Left ventricle myocardium inferior (tissue), 1 donor: ENCODE measurements at regions not wholly inside any gene's neighbourhood (a gene's known extent, or its start where the extent isn't known, plus 50 kb on each side); places are given as distances from the start of the nearest gene placed in this dataset.

ENCODE experiments used
- DNase-seq: peaks from one replicate; pipeline ENCODE4 v3.0.0-alpha.2; 2020
- H3K27ac ChIP-seq: fragments of 200-600 bp; replicated peaks from 2 replicates; pipeline ENCODE4 v1.8.0; 2021
- H3K27me3 ChIP-seq: fragments of 200-600 bp; 2 replicates; pipeline ENCODE4 v1.8.0; 2021; ENCODE audit warnings: low read depth
- H3K36me3 ChIP-seq: fragments of 200-600 bp; 2 replicates; pipeline ENCODE4 v1.8.0; 2021
- H3K4me1 ChIP-seq: fragments of 200-600 bp; 2 replicates; pipeline ENCODE4 v1.8.0; 2021
- H3K4me3 ChIP-seq: fragments of 200-600 bp; 2 replicates; pipeline ENCODE4 v1.8.0; 2021; ENCODE audit warnings: mild to moderate bottlenecking, moderate library complexity
- H3K9me3 ChIP-seq: fragments of 200-600 bp; replicated peaks from 2 replicates; pipeline ENCODE4 v1.8.0; 2021
- intact Hi-C: fragments of 100-400 bp; cut with micrococcal nuclease; formaldehyde crosslinking; loops from one replicate; pipeline ENCODE4 v1.11.0; 2022
- TF ChIP-seq, protein P1 (sequence below): fragments of 200-600 bp; IDR thresholded peaks from 2 replicates; pipeline ENCODE4 v1.8.0; 2021; ENCODE audit warnings: antibody characterized with exemption, mild to moderate bottlenecking, borderline replicate concordance
- donor health status: DM: no; HTN: yes; CAD: no; lungs with severe emphysema.

GRCh38 chr15:25065876-25066275 lies 111.1 kb downstream of the SNRPN start:
- Histone ChIP-seq H3K27ac (no peak overlapping the region), H3K4me1 (no peaks in the 10 kb centered on the region), H3K36me3 (peaks cover 100% of the 10 kb centered on the region), H3K27me3 (no peaks in the 10 kb centered on the region), H3K9me3 (peaks cover 100% of the 10 kb centered on the region), H3K4me3 (no peak overlapping the region)
- TF ChIP-seq, protein P1, sequence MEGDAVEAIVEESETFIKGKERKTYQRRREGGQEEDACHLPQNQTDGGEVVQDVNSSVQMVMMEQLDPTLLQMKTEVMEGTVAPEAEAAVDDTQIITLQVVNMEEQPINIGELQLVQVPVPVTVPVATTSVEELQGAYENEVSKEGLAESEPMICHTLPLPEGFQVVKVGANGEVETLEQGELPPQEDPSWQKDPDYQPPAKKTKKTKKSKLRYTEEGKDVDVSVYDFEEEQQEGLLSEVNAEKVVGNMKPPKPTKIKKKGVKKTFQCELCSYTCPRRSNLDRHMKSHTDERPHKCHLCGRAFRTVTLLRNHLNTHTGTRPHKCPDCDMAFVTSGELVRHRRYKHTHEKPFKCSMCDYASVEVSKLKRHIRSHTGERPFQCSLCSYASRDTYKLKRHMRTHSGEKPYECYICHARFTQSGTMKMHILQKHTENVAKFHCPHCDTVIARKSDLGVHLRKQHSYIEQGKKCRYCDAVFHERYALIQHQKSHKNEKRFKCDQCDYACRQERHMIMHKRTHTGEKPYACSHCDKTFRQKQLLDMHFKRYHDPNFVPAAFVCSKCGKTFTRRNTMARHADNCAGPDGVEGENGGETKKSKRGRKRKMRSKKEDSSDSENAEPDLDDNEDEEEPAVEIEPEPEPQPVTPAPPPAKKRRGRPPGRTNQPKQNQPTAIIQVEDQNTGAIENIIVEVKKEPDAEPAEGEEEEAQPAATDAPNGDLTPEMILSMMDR = no peak
- DNase-seq = no peak
- intact Hi-C loops = no loop called here

DNA sequence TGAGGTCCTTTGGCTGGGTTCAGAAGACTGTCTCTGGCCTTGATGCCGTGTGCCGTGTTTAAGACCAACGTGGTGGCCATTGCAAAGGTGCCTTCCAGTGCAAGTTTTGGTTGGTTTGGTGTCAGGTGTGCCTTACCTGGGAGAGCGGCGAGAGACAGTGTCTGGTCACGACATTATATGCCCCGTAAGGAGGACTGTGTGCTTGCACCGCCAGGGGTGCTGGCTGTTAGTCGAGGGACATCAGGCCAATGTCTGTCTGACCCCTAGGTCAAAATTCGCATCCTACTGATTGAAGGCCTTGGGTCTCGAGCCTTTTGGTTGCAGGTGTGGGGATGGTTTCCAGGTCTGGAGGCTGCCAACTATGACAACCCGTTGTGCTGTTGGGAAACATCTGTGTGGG lies 111.9 kb downstream of the SNRPN start:
- intact Hi-C loops = no loop called here
- Histone ChIP-seq H3K4me3 (no peak overlapping the region), H3K27ac (no peak overlapping the region), H3K4me1 (no peaks in the 10 kb centered on the region), H3K27me3 (no peaks in the 10 kb centered on the region), H3K9me3 (peaks cover 100% of the 10 kb centered on the region), H3K36me3 (peaks cover 100% of the 10 kb centered on the region)
- TF ChIP-seq, protein P1 = no peak
- DNase-seq = no peak

GRCh38 chr15:25067725-25068309 lies 113.0 kb downstream of the SNRPN start:
- H3K36me3 ChIP-seq = peaks cover 100% of the 10 kb centered on the region
- no peak overlapping the region for H3K4me3 ChIP-seq
- peaks cover 100% of the 10 kb centered on the region for H3K9me3 ChIP-seq
- TF ChIP-seq, protein P1 = no peak
- no peak for DNase-seq
- intact Hi-C loops = no loop called here
- no peaks in the 10 kb centered on the region for H3K27me3 ChIP-seq
- no peaks in the 10 kb centered on the region for H3K4me1 ChIP-seq
- no peak overlapping the region for H3K27ac ChIP-seq

- TF ChIP-seq, protein P1 = no peak
- DNase-seq = no peak
- Histone ChIP-seq H3K27me3 (no peaks in the 10 kb centered on the region), H3K4me1 (no peaks in the 10 kb centered on the region), H3K9me3 (peaks cover 100% of the 10 kb centered on the region), H3K27ac (no peak overlapping the region), H3K36me3 (peaks cover 100% of the 10 kb centered on the region), H3K4me3 (no peak overlapping the region)
- intact Hi-C loops = no loop called here
These were observed 113.9 kb downstream of the SNRPN start for GRCh38 chr15:25068696-25069095.

- Histone ChIP-seq H3K4me1 (no peaks in the 10 kb centered on the region), H3K36me3 (peaks cover 100% of the 10 kb centered on the region), H3K9me3 (peaks cover 100% of the 10 kb centered on the region), H3K27ac (no peak overlapping the region), H3K27me3 (no peaks in the 10 kb centered on the region), H3K4me3 (no peak overlapping the region)
- intact Hi-C loops = no loop called here
- no peak for DNase-seq
- TF ChIP-seq, protein P1 = no peak
These were observed 115.7 kb downstream of the SNRPN start for GRCh38 chr15:25070353-25070963.
